GM21423 (cell line): ENCODE measurements at regions not wholly inside any gene's neighbourhood (a gene's known extent, or its start where the extent isn't known, plus 50 kb on each side); places are given as distances from the start of the nearest gene placed in this dataset.

Experiments
- ATAC-seq: cut with Tn5 transposase; IDR thresholded peaks from one replicate; pipeline ENCODE4 v1.9.1; 2021; ENCODE audit warnings: mild to moderate bottlenecking, moderate library complexity; ENCODE audit not compliant: unreplicated experiment

- no peak for ATAC-seq
These were observed 86.1 kb upstream of the GHR start for GRCh38 chr5:42337143-42337542.

DNA sequence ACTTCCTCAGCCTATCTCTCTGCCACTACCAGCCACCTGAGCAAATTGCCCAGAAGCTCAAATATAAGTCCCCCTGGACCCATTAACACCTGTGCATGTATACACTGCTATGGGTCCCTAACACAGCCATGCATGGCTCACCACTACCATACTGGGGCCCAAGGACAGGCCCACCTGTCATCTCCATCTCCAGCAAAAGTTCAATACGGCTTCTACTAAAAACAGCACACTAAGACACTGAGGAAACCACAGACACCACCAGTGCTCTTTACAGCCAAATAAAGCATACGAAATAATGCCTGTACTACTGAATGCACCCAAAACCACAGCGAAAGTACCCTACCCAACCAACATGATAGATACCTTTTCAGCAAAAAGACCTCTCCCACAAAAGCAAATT lies 85.6 kb upstream of the GHR start:
- no peak for ATAC-seq

- ATAC-seq, result no peak
These were observed 85.1 kb upstream of the GHR start for GRCh38 chr5:42338136-42338535.

GRCh38 chr5:42349163-42349562 lies 74.1 kb upstream of the GHR start:
- no peak for ATAC-seq

- no peak for ATAC-seq
These were observed 71.3 kb upstream of the GHR start for GRCh38 chr5:42351956-42352355.

DNA sequence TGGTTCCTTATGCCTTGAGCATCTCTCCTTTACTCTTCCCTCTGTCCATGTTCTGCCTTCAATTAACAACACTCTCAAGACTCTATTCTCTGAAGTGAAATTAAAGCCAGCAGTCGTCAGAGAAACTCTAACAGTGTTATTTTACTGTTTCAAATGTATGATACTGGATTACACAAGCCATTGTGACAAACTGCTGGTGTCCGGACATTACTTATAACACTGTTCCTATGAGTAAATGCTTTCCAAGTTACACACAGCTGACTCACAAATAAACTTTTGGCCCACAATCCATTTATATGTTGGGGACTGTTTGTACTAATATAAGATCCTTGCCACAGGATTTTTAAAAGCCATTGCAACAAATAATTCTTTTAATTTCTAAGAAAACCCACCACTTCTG lies 63.2 kb upstream of the GHR start:
- no peak for ATAC-seq

GRCh38 chr5:42360616-42361314 lies 62.5 kb upstream of the GHR start:
- ATAC-seq, result no peak

- no peak for ATAC-seq
These were observed 61.9 kb upstream of the GHR start for GRCh38 chr5:42361315-42361688.

- no peak for ATAC-seq
These were observed 57.2 kb upstream of the GHR start for GRCh38 chr5:42366051-42366450.
